Peyer's patch (tissue), 4 donors: ENCODE measurements at regions not wholly inside any gene's neighbourhood (a gene's known extent, or its start where the extent isn't known, plus 50 kb on each side); places are given as distances from the start of the nearest gene placed in this dataset.

ENCODE experiments used
- CTCF ChIP-seq, 6 experiments: fragments of 450-650 bp in 4 of 6; fragments of 200-600 bp in 2 of 6; sonication (generic) in 1 of 6; IDR thresholded peaks; one replicate each; pipeline ENCODE4 v1.5.1; 2017 to 2019; ENCODE audit warnings: antibody characterized with exemption in 6 of 6, mild to moderate bottlenecking in 3 of 6, moderate library complexity in 1 of 6
- POLR2A ChIP-seq, 2 donors: fragments of 450-650 bp; IDR thresholded peaks; one replicate each; pipeline ENCODE4 v1.5.1; 2017; ENCODE audit warnings: antibody characterized with exemption in 2 of 2, mild to moderate bottlenecking in 2 of 2, moderate library complexity in 2 of 2

- TF ChIP-seq CTCF (IDR thresholded peaks at IDR 0.05) (no peak), POLR2A (IDR thresholded peaks at IDR 0.05) (no peak)
These were observed 136.9 kb upstream of the PARP11 start for GRCh38 chr12:4009979-4010704.
